GM18499 (cell line): ENCODE measurements at regions not wholly inside any gene's neighbourhood (a gene's known extent, or its start where the extent isn't known, plus 50 kb on each side); places are given as distances from the start of the nearest gene placed in this dataset.
"Not testable (repeated sequence)": the region's sequence is repeated elsewhere in the genome, so short reads cannot be mapped to it uniquely, and the experiment has no call there.

Experiments used
- ATAC-seq: cut with Tn5 transposase; IDR thresholded peaks from one replicate; pipeline ENCODE4 v1.9.1; 2021; ENCODE audit warnings: moderate number of reproducible peaks; ENCODE audit not compliant: insufficient read depth, unreplicated experiment

DNA sequence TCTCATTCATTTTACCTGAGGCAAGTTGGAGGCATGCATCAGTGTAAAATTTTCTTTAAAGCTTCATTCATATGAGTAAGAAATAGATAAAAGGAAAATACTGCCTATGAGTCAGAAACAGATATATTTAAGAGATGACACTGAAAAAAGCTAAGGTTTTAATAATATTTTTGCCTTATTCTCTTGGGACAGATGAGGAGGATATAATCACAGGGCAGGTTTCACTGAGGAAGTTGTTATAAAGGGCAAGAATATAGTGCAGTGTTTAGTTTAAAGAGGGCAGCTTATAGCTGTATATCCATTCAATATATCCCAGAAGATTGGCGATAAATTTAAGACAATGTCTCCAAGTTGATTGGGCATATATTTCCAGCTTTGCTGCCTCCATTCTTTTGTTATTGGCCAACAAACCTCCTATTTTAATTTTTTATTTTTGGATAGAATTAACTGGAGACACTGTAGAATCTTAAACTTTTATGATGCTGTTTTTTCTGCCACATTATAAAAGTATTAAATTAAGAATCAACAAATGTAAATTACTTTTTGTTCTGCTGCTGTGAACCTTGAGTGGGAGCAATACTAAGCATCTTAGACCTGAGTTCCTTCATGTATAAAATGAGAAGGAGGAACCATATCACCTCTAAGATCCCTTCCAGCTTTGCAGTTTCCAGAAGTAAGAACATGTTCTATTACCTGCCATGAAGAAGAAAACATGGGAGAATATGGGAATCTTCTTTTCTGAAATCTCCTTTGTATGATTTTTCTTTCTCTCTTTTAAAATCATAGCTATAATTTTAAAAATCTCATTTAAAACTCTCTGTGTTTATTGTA lies 171.6 kb downstream of the S1PR1 start:
- peak; percentile 15 for ATAC-seq

DNA sequence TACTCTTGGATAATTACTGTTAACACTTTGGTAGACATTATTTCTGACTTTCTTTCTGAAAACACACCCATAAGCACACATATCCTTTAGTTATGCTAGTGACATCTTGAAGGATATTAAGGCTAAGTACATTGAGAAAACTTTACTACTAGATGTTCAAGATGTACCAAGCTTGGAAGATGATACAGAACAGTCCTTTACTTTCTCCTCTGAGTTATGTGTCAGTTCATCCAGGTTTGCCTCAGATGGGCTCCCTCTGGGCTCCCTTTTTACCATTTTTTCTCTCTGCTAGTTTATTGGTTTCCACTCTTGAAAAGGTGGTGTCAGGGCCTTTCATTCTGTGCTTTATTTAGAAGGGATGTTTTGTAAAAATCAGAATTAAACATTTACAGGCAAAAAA lies 172.3 kb downstream of the S1PR1 start:
- ATAC-seq, result no peak

DNA sequence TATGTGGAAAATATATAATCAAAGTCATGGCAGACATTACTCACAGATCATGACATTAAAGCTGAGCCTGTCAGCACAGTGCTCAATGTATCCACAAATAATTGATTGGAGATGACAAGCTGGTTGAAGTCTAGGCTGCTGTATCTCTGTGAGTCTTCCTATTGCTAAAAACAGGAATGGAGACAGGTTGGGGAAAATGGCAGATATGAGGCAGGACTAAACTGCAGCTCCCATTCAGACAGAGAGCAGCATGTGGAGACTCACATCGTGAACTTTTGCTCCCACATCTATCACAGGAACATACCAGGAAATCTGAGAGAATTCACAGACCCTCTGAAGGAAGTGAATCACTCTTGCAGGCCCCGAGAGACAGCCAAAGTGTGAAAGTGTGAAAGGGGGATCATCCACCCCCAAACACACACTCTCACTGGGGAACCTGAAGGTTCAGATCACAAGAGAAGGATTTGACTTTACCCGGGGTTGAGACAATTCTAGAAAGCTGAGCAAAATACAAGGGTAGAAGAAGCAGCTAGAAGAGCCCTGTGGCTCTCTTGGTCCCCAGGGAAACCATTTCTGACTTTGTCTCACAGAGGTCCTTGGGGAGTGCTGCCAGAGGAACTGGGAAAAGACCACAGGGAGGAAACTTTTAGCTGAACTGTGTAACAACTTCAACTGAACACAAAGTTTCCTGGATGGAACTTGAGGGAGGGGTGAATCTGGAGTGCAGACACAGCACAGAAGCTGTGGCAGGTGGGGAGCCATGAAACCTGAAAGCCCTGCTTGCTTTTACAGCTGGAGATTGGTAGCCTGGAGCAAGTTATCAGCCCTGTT lies 173.4 kb downstream of the S1PR1 start:
- ATAC-seq, result peak; percentile 34

DNA sequence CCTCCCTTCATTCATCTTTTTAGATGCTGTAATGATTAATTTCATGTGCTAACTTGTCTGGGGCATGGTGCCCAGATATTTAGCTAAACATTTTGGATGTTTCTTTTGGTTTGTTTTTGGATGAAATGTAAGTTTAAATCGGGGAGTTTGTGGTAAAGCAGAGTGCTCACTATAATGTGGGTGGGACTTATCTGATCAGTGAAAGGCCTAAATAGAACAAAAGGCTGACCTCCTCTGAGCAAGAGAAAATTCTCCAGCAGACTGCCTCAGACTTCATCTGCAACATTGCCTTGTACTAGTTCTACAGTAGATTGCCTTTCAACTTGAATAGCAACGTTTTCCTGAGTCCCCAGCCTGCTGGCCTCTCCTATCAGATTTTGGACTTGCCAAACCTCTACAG lies 183.6 kb downstream of the S1PR1 start:
- no peak for ATAC-seq

DNA sequence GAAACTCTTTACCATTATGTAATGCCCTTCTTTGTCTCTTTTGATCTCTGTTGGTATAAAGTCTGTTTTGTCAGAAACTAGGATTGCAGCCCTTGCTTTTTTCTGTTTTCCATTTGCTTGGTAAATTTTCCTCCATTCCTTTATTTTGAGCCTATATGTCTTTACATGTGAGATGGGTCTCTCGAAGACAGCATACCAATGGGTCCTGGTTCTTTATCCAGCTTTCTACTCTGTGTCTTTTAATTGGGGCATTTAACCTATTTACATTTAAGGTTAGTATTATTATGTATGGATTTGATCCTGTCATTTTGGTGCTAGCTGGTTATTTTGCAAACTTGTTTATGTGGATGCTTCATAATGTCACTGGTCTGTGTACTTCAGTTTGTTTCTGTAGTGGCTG lies 191.3 kb downstream of the S1PR1 start:
- not testable (repeated sequence) for ATAC-seq

DNA sequence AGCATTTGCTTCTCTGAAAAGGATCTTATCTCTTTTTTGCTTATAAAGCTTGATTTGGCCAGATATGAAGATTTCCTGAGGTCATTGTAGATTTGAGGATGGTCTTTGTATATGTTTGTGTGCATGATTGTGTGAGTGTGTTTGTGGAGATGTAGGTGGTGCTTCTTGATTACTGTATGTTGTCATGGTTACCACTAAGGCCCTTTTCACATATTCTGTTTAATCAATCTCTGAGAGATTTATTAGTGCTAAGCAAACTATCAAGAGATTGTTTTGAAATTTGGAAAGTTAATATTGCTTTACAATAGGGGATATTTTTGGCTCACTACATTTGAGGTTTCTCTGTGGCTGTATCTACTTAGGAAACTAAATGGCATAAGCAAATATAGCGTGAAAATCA lies 191.7 kb downstream of the S1PR1 start:
- no peak for ATAC-seq

DNA sequence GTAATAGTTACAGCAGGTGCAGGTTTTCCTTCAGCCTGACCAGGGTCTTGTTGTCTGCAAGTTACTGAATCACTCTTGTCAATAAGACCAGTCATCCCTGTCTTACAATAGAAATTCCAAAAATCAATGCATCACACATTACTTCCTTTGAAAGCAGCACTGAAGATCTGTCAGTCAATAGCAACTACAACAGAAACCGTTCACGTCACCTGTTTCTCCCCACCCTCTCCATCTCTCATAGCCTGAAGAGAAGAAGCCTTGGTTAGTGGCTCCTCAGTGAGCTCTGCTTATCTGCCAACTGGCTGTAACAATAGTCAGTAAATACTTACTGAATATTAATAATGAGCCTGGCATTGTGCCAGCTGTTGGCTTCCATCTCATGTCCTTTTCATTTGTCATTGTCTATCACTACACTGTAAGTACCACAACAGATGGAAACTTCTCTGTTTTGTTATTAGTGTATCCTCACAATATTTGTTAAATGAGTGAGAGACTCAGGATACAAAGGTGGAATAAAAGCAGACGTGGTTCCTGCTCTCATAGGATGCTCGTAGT lies 195.2 kb downstream of the S1PR1 start:
- ATAC-seq, result no peak

DNA sequence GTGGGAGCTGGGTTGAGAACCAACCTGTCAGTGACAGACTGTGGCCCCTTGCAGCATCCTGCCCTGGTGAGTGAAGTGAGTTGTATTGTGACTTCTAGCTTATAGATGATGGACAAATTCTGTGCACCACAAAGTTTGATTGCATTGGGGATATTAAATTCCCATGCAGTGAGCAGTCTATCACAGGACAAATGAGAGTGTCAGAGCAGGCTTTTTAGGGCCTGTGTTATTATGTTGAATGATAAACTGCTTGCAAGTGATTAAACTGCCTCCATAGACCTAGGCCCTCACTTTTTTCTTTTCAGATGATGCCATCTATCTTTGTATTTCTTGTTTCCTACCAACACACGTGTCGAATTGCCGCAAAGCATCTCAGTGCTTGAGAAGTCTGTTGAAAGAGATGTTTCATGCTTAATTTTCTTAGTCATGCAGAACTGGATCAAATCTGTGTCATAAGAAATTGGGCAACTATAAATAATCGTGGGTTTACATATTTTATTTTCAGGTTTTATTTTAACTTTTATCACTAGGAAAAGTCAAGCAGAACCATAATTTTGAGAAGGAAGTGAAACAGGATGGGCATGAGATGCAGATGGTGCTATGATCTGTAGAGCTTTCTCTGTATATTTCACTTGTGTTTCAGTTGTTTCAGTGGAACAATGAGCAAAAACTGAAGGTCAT lies 199.2 kb downstream of the S1PR1 start:
- peak; percentile 35 for ATAC-seq

DNA sequence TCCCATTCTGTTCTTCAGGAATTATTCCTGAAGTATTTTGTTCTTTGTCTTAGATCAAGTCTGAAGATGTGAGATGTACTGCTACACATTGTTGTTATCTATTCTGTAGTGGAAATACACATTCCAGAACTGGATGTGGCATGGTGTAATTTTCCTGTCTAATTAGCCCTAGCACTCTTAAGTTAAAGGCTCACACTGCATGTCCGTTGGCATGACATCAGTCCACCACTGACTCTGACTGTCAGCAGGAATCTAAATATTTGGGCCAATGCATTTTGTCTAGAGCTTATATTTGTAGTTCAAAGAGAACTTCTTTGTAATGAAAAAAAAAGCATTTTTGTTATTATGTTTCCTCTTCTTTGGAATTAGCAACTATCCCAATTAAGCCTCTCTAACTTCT lies 201.0 kb downstream of the S1PR1 start:
- ATAC-seq, result no peak

DNA sequence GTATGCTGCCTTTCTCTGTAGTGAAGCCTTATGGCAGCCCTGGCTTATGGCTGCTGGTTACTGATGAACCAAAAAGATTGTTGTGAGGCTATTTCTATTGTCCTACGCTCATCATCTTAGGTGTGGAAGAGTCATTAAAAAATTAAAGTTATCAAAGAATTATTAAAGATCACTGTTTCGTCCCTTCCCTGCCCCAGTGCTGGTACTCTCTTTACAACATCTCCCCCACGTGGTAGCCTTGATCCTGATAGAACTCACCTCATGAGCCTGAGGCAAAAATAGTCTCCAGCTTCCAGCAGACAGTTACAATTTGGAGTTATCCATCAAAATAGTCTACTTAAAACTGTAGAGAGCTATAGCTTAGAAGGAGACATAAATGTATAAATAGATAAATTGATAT lies 201.5 kb downstream of the S1PR1 start:
- peak; percentile 37 for ATAC-seq

DNA sequence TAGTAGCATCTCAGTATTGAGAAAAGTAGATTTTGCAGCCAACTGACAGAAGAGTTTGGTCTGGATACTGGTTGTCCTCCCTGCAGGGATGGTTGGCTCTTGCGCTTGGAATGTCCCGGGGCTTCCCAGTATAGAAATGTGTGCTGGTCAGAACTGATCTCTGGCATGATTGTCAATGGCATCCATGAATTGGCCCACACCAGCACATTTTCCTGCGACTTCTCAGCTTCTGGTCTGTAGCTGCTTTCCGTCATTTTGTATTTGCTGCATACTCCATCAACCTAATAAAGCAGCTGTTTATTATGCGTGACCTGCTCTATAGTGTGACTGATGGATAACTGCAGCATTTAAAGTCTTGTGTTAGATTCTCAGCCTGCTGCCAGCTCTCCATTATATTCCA lies 203.7 kb downstream of the S1PR1 start:
- no peak for ATAC-seq

DNA sequence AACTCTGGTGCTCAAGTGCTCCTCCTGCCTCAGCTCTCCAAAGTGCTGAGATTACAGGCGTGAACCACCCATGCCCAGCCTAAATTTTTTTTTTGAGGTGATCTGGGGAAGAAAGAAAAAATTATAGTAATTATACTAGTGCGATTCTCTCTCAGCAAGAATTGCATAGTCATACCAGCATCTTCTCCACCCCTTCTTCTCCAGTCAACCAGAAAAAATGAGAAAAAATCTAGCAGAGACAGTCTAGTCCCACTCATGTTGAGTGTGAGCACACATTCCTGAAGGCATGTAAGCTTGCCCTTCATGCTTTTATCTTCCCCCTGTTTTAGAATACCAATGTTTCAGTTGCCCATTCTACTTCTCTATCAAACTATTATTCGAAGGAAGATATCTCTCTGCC lies 207.6 kb downstream of the S1PR1 start:
- no peak for ATAC-seq

DNA sequence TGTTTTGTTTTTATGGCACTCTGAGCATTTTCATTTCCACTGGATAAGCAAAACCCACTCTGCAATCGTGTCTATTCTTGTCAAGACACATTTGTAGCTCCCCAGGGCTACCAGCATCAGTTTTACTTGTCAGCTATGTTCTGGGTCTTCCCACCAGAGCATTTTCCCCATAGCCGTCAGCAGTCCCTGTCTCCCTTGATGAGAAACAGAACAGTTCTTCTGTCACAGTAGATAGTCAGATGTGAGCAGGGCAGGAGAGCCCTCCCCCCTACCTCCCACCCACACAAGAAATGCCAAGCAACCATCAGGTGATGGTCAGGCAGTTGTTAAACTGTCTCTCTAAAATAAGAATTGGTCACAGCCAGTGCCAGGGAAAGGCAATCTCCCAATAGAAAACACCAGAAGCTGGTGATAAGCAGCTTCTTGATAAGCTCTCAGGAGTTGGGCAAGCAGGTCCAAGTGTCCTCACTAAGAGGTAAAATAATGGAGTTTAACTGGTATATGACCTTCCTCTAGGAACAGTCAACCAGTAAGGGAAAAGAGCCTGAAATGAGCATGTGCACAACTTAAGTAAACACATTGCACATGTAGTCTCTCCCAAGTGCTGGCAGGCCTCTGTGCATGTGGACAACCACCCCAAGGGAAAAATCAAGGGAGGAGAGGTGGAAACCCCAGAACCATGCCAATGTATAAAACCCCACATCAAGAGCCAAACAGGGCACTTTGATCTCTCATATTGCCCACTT lies 208.2 kb downstream of the S1PR1 start:
- no peak for ATAC-seq

DNA sequence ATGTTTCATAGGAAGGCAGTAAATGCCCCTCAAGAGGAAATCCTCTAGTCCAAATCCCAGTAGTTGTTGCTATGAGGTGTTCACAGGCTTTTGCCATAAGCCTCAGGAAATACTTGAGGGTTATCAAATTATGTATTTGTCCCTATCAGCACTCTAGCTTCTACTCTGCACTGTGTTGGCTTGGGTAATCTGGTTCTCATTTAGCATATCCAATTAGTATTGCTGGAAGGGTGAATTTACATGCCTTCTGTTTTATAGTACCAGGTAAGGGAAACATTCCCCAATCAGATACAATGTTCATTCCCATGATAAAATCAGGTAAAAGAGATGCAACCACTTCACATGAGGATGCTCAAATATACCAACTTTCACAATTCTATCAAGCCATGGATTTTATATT lies 211.2 kb downstream of the S1PR1 start:
- no peak for ATAC-seq

DNA sequence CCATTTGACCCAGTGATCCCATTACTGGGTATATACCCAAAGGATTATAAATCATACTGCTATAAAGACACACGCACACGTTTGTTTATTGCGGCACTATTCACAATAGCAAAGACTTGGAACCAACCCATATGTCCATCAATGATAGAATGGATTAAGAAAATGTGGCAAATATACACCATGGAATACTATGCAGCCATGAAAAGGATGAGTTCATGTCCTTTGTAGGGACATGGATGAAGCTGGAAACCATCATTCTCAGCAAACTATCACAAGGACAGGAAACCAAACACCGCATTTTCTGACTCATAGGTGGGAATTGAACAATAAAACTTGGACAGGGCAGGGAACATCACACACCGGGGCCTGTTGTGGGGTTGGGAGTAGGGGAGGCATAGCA lies 213.9 kb downstream of the S1PR1 start:
- ATAC-seq, result not testable (repeated sequence)

DNA sequence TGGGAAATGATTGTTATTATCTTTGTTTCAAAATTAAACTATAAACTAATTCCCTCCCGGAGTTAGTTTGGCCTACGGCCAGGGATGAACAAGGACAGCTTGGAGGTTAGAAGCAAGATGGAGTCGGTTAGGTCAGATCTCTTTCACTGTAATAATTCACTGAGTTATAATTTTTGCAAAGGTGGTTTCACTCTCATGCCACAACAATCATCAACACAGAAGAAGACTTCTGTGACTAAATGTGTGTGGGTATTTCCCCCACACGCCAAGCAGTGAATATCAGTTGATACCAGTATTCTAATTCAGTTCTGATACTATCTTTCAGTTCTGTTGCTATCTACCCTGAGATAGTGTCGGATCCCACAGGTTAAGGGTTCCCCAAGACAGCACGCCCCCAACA lies 215.1 kb downstream of the S1PR1 start:
- peak; percentile 46 for ATAC-seq

DNA sequence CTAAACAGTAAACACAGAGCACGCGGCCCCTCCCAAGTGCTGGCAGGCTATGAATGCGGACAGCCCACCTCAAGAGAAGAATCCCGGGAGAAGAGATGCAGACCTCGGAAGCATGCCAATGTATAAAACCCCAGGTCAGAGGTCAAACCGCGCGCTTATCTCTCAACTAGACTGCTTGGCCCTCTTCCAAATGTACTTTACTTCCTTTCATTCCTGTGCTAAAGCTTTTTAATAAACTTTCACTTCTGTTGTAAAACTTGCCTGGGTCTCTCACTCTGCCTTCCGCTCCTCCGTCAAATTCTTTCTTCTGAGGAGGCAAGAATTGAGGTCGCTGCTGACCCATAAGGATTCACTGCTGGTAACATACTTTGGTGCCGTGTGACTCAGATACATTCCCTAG lies 216.0 kb downstream of the S1PR1 start:
- ATAC-seq, result no peak

DNA sequence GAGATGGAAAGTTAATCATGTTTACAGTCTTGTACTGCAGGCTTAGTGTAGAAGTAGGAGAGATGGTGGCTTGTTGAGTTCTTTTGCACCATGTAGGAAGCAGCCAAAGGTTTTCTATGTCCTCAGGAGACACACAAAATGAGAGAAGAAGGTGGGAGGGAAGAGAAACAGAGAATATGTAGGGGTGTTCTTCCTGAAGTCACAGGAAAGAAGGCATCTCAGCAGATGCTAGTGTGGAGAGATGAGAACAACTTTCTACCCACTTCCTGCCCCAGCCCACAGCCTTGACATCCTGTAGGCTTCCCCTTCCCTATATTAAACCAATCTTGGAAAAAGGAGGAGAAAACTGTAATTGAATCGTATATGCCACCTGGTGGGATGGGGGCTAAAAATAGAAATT lies 217.0 kb downstream of the S1PR1 start:
- ATAC-seq, result peak; percentile 47

DNA sequence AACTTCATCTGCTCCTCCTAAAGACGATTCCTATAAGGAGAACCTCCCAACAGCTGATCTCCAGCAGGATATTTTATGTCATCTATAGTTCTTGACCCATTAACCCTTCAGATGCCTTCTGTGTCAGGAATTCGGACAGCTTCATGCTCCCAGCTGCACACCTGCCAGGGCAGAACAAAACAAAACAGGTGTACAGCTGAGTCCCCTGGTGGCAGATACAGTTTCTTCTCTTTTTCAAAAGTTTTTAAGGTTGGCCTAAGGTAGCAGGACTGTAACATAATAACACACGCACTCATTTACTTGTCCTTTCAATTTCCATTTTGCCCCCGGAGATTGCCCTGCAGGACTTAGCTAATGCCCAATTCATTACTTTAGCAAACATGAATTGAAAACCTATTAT lies 218.3 kb downstream of the S1PR1 start:
- no peak for ATAC-seq

DNA sequence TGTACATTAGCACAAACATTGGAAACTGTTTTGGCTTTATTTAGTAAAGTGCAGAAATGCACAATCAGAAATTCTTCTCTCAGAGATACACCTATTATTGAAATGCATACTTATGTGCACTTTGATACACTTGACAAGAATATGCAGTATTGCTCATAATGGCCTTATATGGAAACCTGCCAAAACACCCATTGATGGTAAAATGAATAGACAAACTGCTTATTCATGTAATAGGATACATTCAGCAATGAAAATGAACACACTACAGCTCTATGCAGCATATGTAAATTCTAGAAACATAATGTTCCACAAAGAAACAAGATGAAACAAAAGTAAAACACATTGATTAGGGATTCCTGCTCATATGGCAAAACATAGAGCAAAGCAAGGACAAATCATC lies 223.9 kb downstream of the S1PR1 start:
- ATAC-seq, result no peak
